ENCODE measurements at regions not wholly inside any gene's neighbourhood (a gene's known extent, or its start where the extent isn't known, plus 50 kb on each side); places are given as distances from the start of the nearest gene placed in this dataset.
"Not testable (repeated sequence)": the region's sequence is repeated elsewhere in the genome, so short reads cannot be mapped to it uniquely, and the experiment has no call there.

DNA sequence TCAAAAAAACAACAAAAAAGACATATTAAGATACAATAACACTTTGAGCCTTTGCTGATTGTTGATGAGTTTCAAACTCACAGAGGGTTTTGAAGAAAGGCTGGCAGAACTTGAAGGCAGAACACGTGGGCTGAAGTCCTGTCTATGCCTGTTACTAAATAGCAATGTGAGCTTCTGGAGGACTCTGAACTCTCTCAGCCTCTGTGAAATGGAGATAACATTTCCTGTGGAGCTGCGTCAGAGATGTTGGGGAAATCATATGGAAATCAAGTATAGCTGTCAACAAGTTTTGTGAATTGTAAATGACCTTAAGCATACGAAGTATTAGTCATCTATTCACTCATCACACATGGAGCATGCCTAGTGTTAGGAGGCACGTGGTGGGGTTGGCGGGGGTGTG lies 130.4 kb upstream of the ERV3-1 start:
- not testable (repeated sequence) for H3K27ac Mint-ChIP-seq; H3K9me3 Mint-ChIP-seq; ATAC-seq; DNase-seq (ENCODE audit: low spot score in 2 of 2); H3K36me3 Mint-ChIP-seq

DNA sequence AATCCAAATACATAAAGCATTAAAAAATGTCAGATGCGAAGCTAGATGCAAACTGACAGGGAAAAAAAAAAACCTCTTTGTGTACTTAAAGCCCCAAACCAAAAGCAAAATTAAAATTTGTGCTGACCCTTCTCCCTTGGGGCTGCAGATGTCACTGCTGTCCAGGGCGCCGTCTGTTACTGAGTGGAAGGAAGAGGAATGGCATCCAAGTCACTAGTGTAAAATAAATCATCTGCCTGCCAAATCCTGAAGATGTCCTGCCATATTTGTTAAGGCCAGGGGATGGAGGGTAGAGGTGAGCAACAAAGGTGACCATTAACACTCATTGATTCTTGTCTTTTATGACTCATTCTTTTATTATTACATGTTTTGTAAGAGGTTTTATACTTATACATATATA lies 126.6 kb upstream of the ERV3-1 start:
- not testable (repeated sequence) for ATAC-seq; DNase-seq (ENCODE audit: low spot score in 2 of 2)

DNA sequence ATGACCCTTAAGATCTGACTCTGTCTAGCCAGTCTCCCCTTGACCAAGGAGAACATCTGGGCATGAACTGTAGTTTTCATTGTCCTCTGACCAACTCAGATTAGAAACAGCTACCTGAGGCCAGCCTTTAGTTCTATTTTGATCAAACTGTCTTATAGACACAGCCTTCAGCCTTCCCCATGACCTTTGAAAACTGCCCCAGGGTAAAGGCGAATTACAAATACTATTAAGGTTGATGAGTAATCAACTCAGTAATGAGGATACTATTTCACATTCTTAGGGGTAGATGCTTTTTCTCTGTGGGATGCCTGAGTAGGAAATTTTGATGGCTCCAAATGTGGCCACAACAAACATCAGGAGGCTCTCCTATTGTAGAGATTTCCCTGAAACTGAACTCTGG lies 125.8 kb upstream of the ERV3-1 start:
- not testable (repeated sequence) for ATAC-seq; DNase-seq (ENCODE audit: low spot score in 2 of 2); H3K36me3 Mint-ChIP-seq; H3K27ac Mint-ChIP-seq; H3K9me3 Mint-ChIP-seq

More for the DNA sequence above, 126.6 kb upstream of the ERV3-1 start:
- not testable (repeated sequence) for H3K27ac Mint-ChIP-seq, H3K9me3 Mint-ChIP-seq, H3K36me3 Mint-ChIP-seq

DNA sequence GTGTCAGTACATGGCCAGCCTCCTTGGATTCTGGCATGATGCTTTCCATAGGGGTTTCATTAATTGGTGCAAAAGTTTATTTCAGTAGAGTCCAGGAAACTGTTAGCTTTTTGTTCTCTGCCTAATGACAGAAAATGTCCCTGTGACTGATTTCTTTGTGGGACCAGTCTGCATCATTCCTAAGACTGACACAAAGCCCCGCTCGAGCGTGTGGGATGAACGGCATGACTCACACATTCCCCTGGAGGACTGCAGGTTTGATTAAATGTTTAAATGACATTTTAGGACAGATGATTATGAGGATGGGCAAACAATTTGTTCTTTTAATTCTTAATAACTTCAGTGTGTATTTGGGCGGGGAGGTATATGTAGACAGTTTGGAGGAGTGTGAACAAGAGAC lies 120.9 kb upstream of the ERV3-1 start:
- DNase-seq (ENCODE audit: low spot score in 2 of 2); ATAC-seq; H3K36me3 Mint-ChIP-seq; H3K9me3 Mint-ChIP-seq; H3K27ac Mint-ChIP-seq: not testable (repeated sequence)

DNA sequence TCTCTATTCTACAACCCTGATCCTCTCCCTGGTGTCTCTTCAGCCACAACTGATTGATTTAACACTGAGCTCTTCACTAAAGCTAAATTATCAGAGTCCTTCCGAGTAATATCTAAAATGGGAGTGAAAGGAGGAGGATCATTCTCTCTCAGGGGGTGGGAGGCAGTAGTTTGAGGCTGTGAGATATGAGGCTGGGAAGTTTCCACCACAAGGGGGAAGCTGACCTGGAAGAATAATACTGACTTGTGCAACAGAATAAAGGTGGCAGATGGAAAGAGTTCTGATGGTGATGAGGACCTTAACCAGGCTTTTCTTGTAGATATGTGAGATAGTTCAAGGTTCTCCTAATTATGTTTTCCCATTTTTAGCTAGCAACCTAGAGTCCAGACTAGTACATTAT lies 118.1 kb upstream of the ERV3-1 start:
- not testable (repeated sequence) for DNase-seq (ENCODE audit: low spot score in 2 of 2); H3K9me3 Mint-ChIP-seq; ATAC-seq; H3K36me3 Mint-ChIP-seq; H3K27ac Mint-ChIP-seq

DNA sequence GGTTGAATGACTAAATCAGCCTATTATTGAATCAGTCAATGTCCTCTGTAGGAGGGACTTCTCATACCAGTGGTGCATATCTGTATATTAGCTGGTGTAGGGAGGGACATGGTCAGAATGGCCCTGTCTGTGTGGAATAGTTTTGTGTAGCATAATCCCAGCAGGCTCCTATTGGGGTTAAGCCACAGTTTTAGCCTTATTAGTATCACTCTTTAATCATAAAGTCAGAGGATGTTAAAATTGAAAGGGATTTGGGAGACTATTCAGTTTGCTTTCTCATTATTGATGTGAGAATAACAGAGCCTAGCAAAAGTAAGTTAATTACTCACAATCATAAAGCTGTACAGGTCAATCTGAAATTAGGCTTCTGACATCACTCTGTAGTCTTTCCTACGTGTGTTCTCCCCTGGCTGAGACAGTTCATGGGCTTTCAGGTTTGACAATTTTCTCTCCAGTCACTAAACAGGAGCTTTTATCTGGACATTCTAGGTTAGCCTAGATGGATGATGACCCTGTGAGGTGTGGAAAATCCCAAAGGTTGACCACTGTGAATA lies 99.2 kb upstream of the ERV3-1 start:
- not testable (repeated sequence) for H3K36me3 Mint-ChIP-seq; H3K27ac Mint-ChIP-seq; DNase-seq (ENCODE audit: low spot score in 2 of 2); H3K9me3 Mint-ChIP-seq
- peak in 1 of 2 donors; percentile 35 for ATAC-seq

GRCh38 chr7:65100499-65100898 lies 94.0 kb upstream of the ERV3-1 start:
- ATAC-seq; H3K36me3 Mint-ChIP-seq; DNase-seq (ENCODE audit: low spot score in 2 of 2); H3K9me3 Mint-ChIP-seq; H3K27ac Mint-ChIP-seq: not testable (repeated sequence)

DNA sequence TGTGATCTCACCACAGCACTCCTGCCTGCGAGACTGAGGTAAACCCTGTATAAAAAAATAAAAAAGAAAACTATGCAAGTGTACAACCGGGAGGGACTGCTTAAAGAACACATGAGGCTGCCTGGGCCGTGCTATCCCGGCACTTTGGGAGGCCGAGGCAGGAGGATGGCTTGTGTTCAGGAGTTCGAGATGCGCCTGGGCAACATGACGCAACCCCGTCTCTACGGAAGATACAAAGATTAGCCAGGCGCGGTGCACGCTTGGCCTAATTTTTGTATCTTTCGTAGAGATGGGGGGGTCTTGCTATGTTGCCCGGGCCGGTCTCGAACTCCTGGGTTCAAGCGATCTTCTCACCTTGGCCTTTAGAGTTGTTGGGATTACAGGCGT lies 75.2 kb upstream of the ERV3-1 start:
- peak overlapping the region in 1 of 2 donors; percentile 92 for H3K27ac Mint-ChIP-seq
- not testable (repeated sequence) for H3K36me3 Mint-ChIP-seq; DNase-seq (ENCODE audit: low spot score in 2 of 2); H3K9me3 Mint-ChIP-seq; ATAC-seq

- peak overlapping the region; percentile 92 to 93 for H3K27ac Mint-ChIP-seq
- ATAC-seq (peak; percentile 99), DNase-seq (ENCODE audit: low spot score in 2 of 2) (peak; percentile 87 to 92)
- H3K36me3 Mint-ChIP-seq, H3K9me3 Mint-ChIP-seq: not testable (repeated sequence)
Measured at GRCh38 chr7:65080799-65081668, 74.5 kb upstream of the ERV3-1 start.

DNA sequence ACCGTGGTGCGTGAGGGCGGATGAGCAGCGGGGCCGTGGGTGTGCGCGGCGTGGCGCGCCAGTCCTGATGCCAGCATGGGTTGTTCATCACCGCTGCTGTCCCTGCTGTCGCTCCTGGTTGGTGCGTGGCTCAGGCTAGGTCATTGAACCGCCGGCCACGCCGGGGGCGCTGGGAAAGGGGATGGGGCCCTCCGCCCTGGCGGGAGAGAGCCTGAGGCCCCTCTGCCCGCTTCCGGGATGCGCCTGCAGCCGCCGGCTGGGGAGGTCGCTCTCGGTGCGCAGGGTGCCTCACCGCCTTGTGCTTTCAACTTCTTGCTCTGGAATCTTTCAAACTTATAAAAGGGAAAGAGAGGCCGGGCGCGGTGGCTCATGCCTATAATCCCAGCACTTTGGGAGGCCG lies 68.5 kb upstream of the ERV3-1 start:
- H3K9me3 Mint-ChIP-seq; DNase-seq (ENCODE audit: low spot score in 2 of 2); ATAC-seq; H3K27ac Mint-ChIP-seq: not testable (repeated sequence)
- H3K36me3 Mint-ChIP-seq: peaks cover 0 to 14% of the 10 kb centered on the region in 2 donors

- DNase-seq (ENCODE audit: low spot score in 2 of 2); H3K27ac Mint-ChIP-seq; H3K9me3 Mint-ChIP-seq; ATAC-seq: not testable (repeated sequence)
- peaks cover 4 to 14% of the 10 kb centered on the region in 2 donors for H3K36me3 Mint-ChIP-seq
Measured at GRCh38 chr7:65073160-65073559, 66.7 kb upstream of the ERV3-1 start.

GRCh38 chr7:65071854-65072431 lies 65.5 kb upstream of the ERV3-1 start:
- not testable (repeated sequence) for H3K27ac Mint-ChIP-seq; ATAC-seq; H3K9me3 Mint-ChIP-seq; H3K36me3 Mint-ChIP-seq; DNase-seq (ENCODE audit: low spot score in 2 of 2)

DNA sequence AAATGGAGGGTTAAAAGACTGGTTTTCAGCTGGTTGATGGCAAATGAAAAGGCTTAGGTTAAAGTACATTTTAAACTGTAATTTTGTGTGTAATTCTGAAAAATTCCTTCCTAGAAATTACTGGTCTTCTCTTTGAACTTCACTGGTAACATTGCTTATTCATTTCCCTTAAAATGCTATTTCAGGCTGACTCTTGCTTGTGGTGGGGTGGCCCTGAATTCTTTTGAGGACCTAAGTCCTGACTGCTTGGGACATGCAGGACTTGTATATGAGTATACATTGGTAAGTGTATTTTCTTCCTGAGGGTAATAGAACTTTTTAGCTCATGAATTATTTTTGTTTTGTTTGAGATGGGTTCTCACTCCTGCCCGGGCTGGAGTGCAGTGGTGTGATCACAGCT lies 63.0 kb upstream of the ERV3-1 start:
- not testable (repeated sequence) for DNase-seq (ENCODE audit: low spot score in 2 of 2); H3K27ac Mint-ChIP-seq; H3K9me3 Mint-ChIP-seq
- H3K36me3 Mint-ChIP-seq: peaks cover 4 to 13% of the 10 kb centered on the region in 2 donors
- peak in 1 of 2 donors; percentile 54 for ATAC-seq

- ATAC-seq: not testable (repeated sequence)
Measured at GRCh38 chr7:65062566-65062965, 56.1 kb upstream of the ERV3-1 start.

DNA sequence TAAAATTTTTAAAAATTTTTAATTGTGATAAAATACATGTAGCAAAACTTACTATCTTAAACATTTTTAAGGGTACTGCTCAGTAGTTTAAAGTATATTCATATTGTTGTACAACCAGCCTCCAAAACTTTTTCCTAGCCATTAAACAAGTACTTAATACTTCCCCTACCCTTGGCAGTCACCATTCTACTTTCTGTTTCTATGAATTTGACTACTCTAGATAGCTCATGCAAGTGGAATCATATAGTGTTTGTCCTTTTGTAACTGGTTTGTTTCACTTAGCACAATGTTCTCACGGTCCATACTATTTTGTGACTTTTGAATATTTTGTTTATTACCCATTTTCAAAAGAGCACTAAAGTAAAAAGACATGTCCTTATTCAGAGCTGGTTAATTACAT lies 52.8 kb upstream of the ERV3-1 start:
- not testable (repeated sequence) for ATAC-seq; H3K27ac Mint-ChIP-seq; H3K9me3 Mint-ChIP-seq; DNase-seq (ENCODE audit: low spot score in 2 of 2)
- H3K36me3 Mint-ChIP-seq: peaks cover 4 to 25% of the 10 kb centered on the region in 2 donors

More at GRCh38 chr7:65062566-65062965, 56.1 kb upstream of the ERV3-1 start:
- not testable (repeated sequence) for DNase-seq (ENCODE audit: low spot score in 2 of 2); H3K9me3 Mint-ChIP-seq; H3K27ac Mint-ChIP-seq; H3K36me3 Mint-ChIP-seq
